ENCODE measurements at regions not wholly inside any gene's neighbourhood (a gene's known extent, or its start where the extent isn't known, plus 50 kb on each side); places are given as distances from the start of the nearest gene placed in this dataset.
"Not testable (repeated sequence)": the region's sequence is repeated elsewhere in the genome, so short reads cannot be mapped to it uniquely, and the experiment has no call there.

DNA sequence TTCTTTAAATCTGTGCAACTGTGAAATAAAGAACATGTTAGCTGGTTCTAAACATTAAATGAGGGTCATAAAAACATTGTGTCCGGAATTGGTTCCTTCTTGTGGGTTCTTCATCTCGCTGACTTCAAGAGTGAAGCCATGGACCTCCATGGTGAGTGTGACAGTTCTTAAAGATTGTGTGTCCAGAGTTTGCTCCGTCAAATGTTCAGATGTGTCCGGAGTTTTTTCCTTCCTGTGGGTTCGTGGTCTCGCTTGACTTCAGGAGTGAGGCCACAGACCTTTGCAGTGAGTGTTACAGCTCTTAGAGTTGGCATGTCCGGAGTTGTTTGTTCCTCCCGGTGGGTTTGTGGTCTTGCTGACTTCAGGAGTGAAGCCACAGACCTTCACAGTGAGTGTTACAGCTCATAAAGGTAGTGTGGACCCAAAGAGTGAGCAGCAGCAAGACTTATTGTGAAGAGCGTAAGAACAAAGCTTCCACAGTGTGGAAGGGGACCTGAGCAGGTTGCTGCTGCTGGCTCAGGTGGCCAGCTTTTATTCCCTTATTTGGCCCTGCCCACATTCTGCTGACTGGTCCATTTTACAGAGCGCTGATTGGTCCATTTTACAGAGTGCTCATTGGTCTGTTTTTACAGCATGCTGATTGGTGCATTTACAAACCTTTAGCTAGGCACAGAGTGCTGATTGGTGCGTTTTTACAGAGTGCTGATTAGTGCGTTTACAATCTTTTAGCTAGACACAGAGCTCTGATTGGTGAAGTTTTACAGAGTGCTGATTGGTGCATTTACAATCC, 579.2 kb downstream of the GBE1 start:
- TF ChIP-seq, protein P1, sequence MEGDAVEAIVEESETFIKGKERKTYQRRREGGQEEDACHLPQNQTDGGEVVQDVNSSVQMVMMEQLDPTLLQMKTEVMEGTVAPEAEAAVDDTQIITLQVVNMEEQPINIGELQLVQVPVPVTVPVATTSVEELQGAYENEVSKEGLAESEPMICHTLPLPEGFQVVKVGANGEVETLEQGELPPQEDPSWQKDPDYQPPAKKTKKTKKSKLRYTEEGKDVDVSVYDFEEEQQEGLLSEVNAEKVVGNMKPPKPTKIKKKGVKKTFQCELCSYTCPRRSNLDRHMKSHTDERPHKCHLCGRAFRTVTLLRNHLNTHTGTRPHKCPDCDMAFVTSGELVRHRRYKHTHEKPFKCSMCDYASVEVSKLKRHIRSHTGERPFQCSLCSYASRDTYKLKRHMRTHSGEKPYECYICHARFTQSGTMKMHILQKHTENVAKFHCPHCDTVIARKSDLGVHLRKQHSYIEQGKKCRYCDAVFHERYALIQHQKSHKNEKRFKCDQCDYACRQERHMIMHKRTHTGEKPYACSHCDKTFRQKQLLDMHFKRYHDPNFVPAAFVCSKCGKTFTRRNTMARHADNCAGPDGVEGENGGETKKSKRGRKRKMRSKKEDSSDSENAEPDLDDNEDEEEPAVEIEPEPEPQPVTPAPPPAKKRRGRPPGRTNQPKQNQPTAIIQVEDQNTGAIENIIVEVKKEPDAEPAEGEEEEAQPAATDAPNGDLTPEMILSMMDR (IDR thresholded peaks at IDR 0.05): not testable (repeated sequence)
- TF ChIP-seq POLR2A (IDR thresholded peaks at IDR 0.05; ENCODE audit: low read depth); EP300 (IDR thresholded peaks at IDR 0.05); POLR2AphosphoS5 (IDR thresholded peaks at IDR 0.05): not testable (repeated sequence)

Measured in esophagus muscularis mucosa (tissue), 4 donors.